ENCODE measurements at regions not wholly inside any gene's neighbourhood (a gene's known extent, or its start where the extent isn't known, plus 50 kb on each side); places are given as distances from the start of the nearest gene placed in this dataset.

DNA sequence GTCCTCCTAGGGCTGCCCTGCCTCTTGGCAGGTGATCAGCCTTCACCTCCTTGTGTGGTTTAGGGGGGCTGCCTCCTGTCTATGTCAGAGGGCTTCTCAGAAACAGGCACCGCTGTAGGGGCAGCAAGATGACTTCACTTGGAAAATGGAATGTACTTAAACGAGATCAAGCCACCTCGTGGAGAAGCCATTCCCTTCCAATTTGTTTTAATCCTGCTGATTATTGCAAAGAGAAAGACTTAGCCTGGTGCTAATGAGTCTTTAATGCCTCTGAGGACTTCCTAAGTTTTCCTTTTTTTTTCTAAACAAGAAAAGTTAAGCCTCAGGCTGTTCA, 62.3 kb upstream of the RFLNA start:
- Histone ChIP-seq H4K20me1 (ENCODE audit: insufficient read depth) (no peaks in the 10 kb centered on the region), H3K4me3 (ENCODE audit: low read length) (no peak overlapping the region), H3K79me2 (replicated peaks; ENCODE audit: insufficient read depth, low read length) (no peaks in the 10 kb centered on the region), H3K36me3 (ENCODE audit: insufficient read depth, low read length) (no peaks in the 10 kb centered on the region), H3F3A (ENCODE audit: insufficient read depth, low read length, poor library complexity, severe bottlenecking) (no peaks in the 10 kb centered on the region), H3K4me2 (ENCODE audit: low read length) (no peak overlapping the region), H3K9me2 (ENCODE audit: insufficient read depth, low read length) (no peaks in the 10 kb centered on the region), H3K9ac (ENCODE audit: low read length) (no peak overlapping the region), H3K27ac (ENCODE audit: low read length) (no peak overlapping the region), H2AFZ (ENCODE audit: low read depth, low read length) (no peak overlapping the region), H3K9me3 (ENCODE audit: low read length) (peaks cover 4% of the 10 kb centered on the region), H3K27me3 (ENCODE audit: insufficient read depth, low read depth, low read length) (no peaks in the 10 kb centered on the region)
- TF ChIP-seq EP300 (conservative IDR thresholded peaks at IDR 0.05; ENCODE audit: poor library complexity, severe bottlenecking) (no peak), RAD21 (conservative IDR thresholded peaks at IDR 0.05) (no peak), MXI1 (conservative IDR thresholded peaks at IDR 0.05; ENCODE audit: poor library complexity, severe bottlenecking) (no peak), TAF1 (IDR thresholded peaks at IDR 0.05; ENCODE audit: low read depth) (no peak), SMC3 (conservative IDR thresholded peaks at IDR 0.05; ENCODE audit: poor library complexity) (no peak), EZH2 (IDR thresholded peaks at IDR 0.05; ENCODE audit: borderline replicate concordance, insufficient read depth, low read length, poor library complexity, severe bottlenecking) (no peak), POLR2AphosphoS5 (IDR thresholded peaks at IDR 0.05) (no peak)
- TF ChIP-seq, protein P1, sequence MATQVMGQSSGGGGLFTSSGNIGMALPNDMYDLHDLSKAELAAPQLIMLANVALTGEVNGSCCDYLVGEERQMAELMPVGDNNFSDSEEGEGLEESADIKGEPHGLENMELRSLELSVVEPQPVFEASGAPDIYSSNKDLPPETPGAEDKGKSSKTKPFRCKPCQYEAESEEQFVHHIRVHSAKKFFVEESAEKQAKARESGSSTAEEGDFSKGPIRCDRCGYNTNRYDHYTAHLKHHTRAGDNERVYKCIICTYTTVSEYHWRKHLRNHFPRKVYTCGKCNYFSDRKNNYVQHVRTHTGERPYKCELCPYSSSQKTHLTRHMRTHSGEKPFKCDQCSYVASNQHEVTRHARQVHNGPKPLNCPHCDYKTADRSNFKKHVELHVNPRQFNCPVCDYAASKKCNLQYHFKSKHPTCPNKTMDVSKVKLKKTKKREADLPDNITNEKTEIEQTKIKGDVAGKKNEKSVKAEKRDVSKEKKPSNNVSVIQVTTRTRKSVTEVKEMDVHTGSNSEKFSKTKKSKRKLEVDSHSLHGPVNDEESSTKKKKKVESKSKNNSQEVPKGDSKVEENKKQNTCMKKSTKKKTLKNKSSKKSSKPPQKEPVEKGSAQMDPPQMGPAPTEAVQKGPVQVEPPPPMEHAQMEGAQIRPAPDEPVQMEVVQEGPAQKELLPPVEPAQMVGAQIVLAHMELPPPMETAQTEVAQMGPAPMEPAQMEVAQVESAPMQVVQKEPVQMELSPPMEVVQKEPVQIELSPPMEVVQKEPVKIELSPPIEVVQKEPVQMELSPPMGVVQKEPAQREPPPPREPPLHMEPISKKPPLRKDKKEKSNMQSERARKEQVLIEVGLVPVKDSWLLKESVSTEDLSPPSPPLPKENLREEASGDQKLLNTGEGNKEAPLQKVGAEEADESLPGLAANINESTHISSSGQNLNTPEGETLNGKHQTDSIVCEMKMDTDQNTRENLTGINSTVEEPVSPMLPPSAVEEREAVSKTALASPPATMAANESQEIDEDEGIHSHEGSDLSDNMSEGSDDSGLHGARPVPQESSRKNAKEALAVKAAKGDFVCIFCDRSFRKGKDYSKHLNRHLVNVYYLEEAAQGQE (IDR thresholded peaks at IDR 0.05; ENCODE audit: borderline replicate concordance), result no peak
- TF ChIP-seq, protein P2, sequence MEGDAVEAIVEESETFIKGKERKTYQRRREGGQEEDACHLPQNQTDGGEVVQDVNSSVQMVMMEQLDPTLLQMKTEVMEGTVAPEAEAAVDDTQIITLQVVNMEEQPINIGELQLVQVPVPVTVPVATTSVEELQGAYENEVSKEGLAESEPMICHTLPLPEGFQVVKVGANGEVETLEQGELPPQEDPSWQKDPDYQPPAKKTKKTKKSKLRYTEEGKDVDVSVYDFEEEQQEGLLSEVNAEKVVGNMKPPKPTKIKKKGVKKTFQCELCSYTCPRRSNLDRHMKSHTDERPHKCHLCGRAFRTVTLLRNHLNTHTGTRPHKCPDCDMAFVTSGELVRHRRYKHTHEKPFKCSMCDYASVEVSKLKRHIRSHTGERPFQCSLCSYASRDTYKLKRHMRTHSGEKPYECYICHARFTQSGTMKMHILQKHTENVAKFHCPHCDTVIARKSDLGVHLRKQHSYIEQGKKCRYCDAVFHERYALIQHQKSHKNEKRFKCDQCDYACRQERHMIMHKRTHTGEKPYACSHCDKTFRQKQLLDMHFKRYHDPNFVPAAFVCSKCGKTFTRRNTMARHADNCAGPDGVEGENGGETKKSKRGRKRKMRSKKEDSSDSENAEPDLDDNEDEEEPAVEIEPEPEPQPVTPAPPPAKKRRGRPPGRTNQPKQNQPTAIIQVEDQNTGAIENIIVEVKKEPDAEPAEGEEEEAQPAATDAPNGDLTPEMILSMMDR (IDR thresholded peaks at IDR 0.05; ENCODE audit: poor library complexity, severe bottlenecking), result no peak

DNA sequence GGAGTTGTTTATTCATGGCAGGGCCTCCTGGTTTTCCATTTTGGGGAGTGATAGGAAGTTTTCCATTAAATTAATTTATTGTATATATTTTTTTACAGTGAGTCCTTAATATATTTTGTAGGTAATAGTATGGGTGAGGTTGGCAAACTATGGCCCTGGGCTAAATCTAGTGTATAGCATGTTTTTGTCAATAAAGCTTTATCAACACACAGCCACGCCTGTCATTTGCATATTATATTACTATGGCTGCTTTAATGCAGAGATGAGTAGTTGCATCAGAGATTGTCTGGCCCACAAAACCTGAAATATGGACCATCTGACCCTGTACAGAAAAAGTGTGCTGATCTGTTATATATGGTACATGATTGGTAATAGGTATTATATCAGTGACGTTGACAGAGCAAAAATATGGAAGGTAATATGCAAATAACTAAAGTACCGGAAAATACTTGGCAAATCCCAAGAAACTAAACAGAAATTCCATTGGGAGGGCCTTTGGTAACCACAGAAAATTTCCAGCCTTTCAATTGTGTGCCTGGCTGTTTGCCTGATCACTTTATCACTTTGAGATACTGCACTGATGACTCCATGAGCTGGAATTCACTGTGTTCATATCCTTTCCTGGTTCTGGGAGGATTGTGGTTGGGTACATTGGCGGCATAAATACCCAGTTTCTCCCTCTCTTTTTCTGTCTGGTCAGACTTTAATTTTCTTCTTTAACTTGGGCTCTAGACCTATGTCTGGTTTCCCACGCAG, 61.7 kb upstream of the RFLNA start:
- Histone ChIP-seq H3K27me3 (ENCODE audit: insufficient read depth, low read depth, low read length) (no peaks in the 10 kb centered on the region), H3K36me3 (ENCODE audit: insufficient read depth, low read length) (no peaks in the 10 kb centered on the region), H3K27ac (ENCODE audit: low read length) (no peak overlapping the region), H3K4me2 (ENCODE audit: low read length) (no peak overlapping the region), H3K4me3 (ENCODE audit: low read length) (no peak overlapping the region), H3K79me2 (replicated peaks; ENCODE audit: insufficient read depth, low read length) (no peaks in the 10 kb centered on the region), H3K9me2 (ENCODE audit: insufficient read depth, low read length) (no peaks in the 10 kb centered on the region), H3K9me3 (ENCODE audit: low read length) (peaks cover 4% of the 10 kb centered on the region), H3F3A (ENCODE audit: insufficient read depth, low read length, poor library complexity, severe bottlenecking) (no peaks in the 10 kb centered on the region), H3K9ac (ENCODE audit: low read length) (no peak overlapping the region), H4K20me1 (ENCODE audit: insufficient read depth) (no peaks in the 10 kb centered on the region), H2AFZ (ENCODE audit: low read depth, low read length) (no peak overlapping the region)
- TF ChIP-seq EZH2 (IDR thresholded peaks at IDR 0.05; ENCODE audit: borderline replicate concordance, insufficient read depth, low read length, poor library complexity, severe bottlenecking) (no peak), EP300 (conservative IDR thresholded peaks at IDR 0.05; ENCODE audit: poor library complexity, severe bottlenecking) (no peak), SMC3 (conservative IDR thresholded peaks at IDR 0.05; ENCODE audit: poor library complexity) (no peak), RAD21 (conservative IDR thresholded peaks at IDR 0.05) (no peak), MXI1 (conservative IDR thresholded peaks at IDR 0.05; ENCODE audit: poor library complexity, severe bottlenecking) (no peak), POLR2AphosphoS5 (IDR thresholded peaks at IDR 0.05) (no peak), TAF1 (IDR thresholded peaks at IDR 0.05; ENCODE audit: low read depth) (no peak)
- TF ChIP-seq, protein P1 (IDR thresholded peaks at IDR 0.05; ENCODE audit: borderline replicate concordance), result no peak
- TF ChIP-seq, protein P2 (IDR thresholded peaks at IDR 0.05; ENCODE audit: poor library complexity, severe bottlenecking), result no peak

Measured in neural cell (in vitro differentiated cells).